ENCODE measurements at regions not wholly inside any gene's neighbourhood (a gene's known extent, or its start where the extent isn't known, plus 50 kb on each side); places are given as distances from the start of the nearest gene placed in this dataset.

DNA sequence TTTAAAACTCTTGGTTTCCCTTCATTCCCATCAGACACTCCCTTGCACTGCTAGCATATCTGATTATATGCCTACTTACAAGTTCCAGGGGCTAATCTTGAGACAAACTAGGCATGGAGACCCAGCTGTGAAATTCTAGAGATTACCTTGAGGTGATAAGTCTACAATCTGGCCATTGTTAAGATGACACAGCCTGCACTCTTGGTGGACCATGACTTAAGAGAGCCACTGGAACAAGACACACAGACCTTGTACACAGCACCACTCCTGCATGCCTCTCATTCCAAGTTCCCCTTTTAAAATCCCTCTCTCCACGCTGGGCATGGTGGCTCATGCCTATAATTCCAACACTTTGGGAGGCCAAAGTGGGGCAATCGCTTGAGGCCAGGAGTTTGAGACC lies 387.2 kb upstream of the DCC start:
- H3K9me3 ChIP-seq (ENCODE audit: low read length) = no peaks in the 10 kb centered on the region
- no peak for TF ChIP-seq EZH2phosphoT487 (IDR thresholded peaks at IDR 0.05; ENCODE audit: borderline replicate concordance, low read depth, low read length)
- TF ChIP-seq, protein P1, sequence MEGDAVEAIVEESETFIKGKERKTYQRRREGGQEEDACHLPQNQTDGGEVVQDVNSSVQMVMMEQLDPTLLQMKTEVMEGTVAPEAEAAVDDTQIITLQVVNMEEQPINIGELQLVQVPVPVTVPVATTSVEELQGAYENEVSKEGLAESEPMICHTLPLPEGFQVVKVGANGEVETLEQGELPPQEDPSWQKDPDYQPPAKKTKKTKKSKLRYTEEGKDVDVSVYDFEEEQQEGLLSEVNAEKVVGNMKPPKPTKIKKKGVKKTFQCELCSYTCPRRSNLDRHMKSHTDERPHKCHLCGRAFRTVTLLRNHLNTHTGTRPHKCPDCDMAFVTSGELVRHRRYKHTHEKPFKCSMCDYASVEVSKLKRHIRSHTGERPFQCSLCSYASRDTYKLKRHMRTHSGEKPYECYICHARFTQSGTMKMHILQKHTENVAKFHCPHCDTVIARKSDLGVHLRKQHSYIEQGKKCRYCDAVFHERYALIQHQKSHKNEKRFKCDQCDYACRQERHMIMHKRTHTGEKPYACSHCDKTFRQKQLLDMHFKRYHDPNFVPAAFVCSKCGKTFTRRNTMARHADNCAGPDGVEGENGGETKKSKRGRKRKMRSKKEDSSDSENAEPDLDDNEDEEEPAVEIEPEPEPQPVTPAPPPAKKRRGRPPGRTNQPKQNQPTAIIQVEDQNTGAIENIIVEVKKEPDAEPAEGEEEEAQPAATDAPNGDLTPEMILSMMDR (conservative IDR thresholded peaks at IDR 0.05; ENCODE audit: low read length) = no peak
- H3K4me3 ChIP-seq (ENCODE audit: low read depth, low read length, poor library complexity, severe bottlenecking) = no peak overlapping the region
- H3K79me2 ChIP-seq (ENCODE audit: insufficient read depth, low read depth, low read length) = no peaks in the 10 kb centered on the region
- no peak overlapping the region for H3K27ac ChIP-seq (ENCODE audit: low read depth, low read length, poor library complexity, severe bottlenecking)
- no peaks in the 10 kb centered on the region for H4K20me1 ChIP-seq (ENCODE audit: insufficient read depth, low read length)
- CTCF ChIA-PET (ENCODE audit: unreplicated experiment) = no interaction called here
- POLR2A ChIA-PET = no interaction called here
- no peak for DNase-seq (ENCODE audit: low spot score)
- H3K36me3 ChIP-seq (ENCODE audit: insufficient read depth, low read length) = no peaks in the 10 kb centered on the region
- no peaks in the 10 kb centered on the region for H3K4me1 ChIP-seq (ENCODE audit: insufficient read depth, low read length, poor library complexity, severe bottlenecking)
- intact Hi-C loops (cut with micrococcal nuclease; ENCODE audit: unreplicated experiment) = no loop called here
- no peaks in the 10 kb centered on the region for H3K9me2 ChIP-seq (ENCODE audit: insufficient read depth, low read length)
- no TSS peak for BruUV-seq (replicated peaks)
- H3K4me2 ChIP-seq (ENCODE audit: low read length) = no peak overlapping the region
- no peak overlapping the region for H2AFZ ChIP-seq (ENCODE audit: low read length)

DNA sequence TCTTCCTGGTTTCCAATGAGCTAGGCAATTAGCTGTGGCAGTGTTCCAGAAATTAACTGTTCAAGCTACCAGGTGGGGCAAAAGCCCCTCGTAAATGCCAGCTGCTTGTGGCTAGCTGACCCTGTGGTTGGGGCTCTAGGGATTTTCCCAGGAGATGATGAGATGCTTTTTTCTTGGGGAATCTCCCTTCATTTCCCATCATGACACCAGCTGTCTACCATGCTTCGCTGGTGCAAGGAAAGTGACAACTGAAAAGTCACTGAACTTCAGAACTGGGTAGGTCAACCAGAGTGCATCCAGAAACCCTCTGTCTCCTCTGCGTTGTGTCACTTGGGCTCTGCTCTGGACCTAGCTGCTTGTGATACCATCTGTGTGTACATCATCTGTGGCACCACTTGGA lies 386.5 kb upstream of the DCC start:
- no peak overlapping the region for H3K4me2 ChIP-seq (ENCODE audit: low read length)
- no peak overlapping the region for H3K27ac ChIP-seq (ENCODE audit: low read depth, low read length, poor library complexity, severe bottlenecking)
- no peaks in the 10 kb centered on the region for H3K4me1 ChIP-seq (ENCODE audit: insufficient read depth, low read length, poor library complexity, severe bottlenecking)
- no peaks in the 10 kb centered on the region for H3K9me3 ChIP-seq (ENCODE audit: low read length)
- TF ChIP-seq, protein P1 (conservative IDR thresholded peaks at IDR 0.05; ENCODE audit: low read length) = no peak
- TF ChIP-seq EZH2phosphoT487 (IDR thresholded peaks at IDR 0.05; ENCODE audit: borderline replicate concordance, low read depth, low read length) = no peak
- H2AFZ ChIP-seq (ENCODE audit: low read length) = no peak overlapping the region
- no peak for DNase-seq (ENCODE audit: low spot score)
- no peaks in the 10 kb centered on the region for H3K79me2 ChIP-seq (ENCODE audit: insufficient read depth, low read depth, low read length)
- intact Hi-C loops (cut with micrococcal nuclease; ENCODE audit: unreplicated experiment) = no loop called here
- no peak overlapping the region for H3K4me3 ChIP-seq (ENCODE audit: low read depth, low read length, poor library complexity, severe bottlenecking)
- H4K20me1 ChIP-seq (ENCODE audit: insufficient read depth, low read length) = no peaks in the 10 kb centered on the region
- BruUV-seq (replicated peaks) = no TSS peak
- POLR2A ChIA-PET = interaction anchor here (1.1 kb wide), 1 partner anchor 8 kb away, joined by 3 read pairs; no protein-coding TSS in a partner anchor
- H3K36me3 ChIP-seq (ENCODE audit: insufficient read depth, low read length) = no peaks in the 10 kb centered on the region
- CTCF ChIA-PET (ENCODE audit: unreplicated experiment) = no interaction called here
- H3K9me2 ChIP-seq (ENCODE audit: insufficient read depth, low read length) = no peaks in the 10 kb centered on the region

DNA sequence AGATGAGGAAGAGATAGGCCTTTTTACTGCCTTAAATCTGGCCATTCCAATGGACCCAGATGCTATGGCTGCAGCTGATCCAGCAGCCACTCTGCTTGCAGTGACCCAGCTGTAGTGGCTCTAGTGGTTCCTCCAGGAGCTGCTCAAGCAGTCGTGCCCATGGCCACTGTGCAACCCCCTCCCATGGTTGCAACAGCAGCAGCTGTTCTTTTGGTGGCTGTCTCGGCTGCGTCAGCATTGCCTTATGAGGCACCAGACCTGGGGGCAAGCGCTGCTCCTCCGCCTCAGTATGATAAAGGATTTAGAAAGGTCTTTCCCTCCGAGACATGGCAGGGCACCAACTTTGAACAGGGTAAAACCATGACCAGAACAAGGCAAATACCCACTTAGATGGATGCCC lies 384.9 kb upstream of the DCC start:
- TF ChIP-seq EZH2phosphoT487 (IDR thresholded peaks at IDR 0.05; ENCODE audit: borderline replicate concordance, low read depth, low read length) = no peak
- Histone ChIP-seq H3K27ac (ENCODE audit: low read depth, low read length, poor library complexity, severe bottlenecking) (no peak overlapping the region), H2AFZ (ENCODE audit: low read length) (no peak overlapping the region), H3K79me2 (ENCODE audit: insufficient read depth, low read depth, low read length) (no peaks in the 10 kb centered on the region), H3K4me2 (ENCODE audit: low read length) (no peak overlapping the region), H3K36me3 (ENCODE audit: insufficient read depth, low read length) (no peaks in the 10 kb centered on the region), H3K4me1 (ENCODE audit: insufficient read depth, low read length, poor library complexity, severe bottlenecking) (no peaks in the 10 kb centered on the region), H4K20me1 (ENCODE audit: insufficient read depth, low read length) (no peaks in the 10 kb centered on the region), H3K4me3 (ENCODE audit: low read depth, low read length, poor library complexity, severe bottlenecking) (no peak overlapping the region), H3K9me2 (ENCODE audit: insufficient read depth, low read length) (no peaks in the 10 kb centered on the region), H3K9me3 (ENCODE audit: low read length) (no peaks in the 10 kb centered on the region)
- intact Hi-C loops (cut with micrococcal nuclease; ENCODE audit: unreplicated experiment) = no loop called here
- POLR2A ChIA-PET = no interaction called here
- CTCF ChIA-PET (ENCODE audit: unreplicated experiment) = no interaction called here
- no peak for DNase-seq (ENCODE audit: low spot score)
- BruUV-seq (replicated peaks) = no TSS peak

All from OCI-LY7 (cell line).